NT2/D1 (cell line): ENCODE measurements at regions not wholly inside any gene's neighbourhood (a gene's known extent, or its start where the extent isn't known, plus 50 kb on each side); places are given as distances from the start of the nearest gene placed in this dataset.

Source experiments
- YY1 ChIP-seq: IDR thresholded peaks from 2 replicates; pipeline ENCODE4 v1.6.1; 2011; ENCODE audit not compliant: insufficient read length, insufficient read depth
- ZNF274 ChIP-seq: IDR thresholded peaks from 2 replicates; pipeline ENCODE4 v1.6.1; 2011; ENCODE audit warnings: mild to moderate bottlenecking, low read depth, low read length

DNA sequence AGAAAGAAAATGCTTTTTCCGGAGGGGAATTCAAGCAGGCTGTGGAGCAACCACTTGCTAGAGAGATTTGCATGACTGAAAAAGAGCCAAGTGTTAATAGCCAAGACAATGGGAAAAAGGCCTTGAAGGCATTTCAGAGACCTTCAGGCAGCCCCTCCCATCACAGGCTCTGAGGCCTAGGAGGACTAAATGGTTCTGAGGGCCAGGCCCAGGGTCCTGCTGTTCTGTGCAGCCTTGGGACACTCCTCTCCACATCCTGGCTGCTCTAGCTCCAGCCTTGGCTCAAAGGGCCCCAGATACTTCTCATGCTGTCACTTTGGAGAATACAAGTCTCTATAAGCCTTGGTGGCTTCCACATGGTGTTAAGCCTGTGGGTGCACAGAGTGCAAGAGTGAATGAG is 81.8 kb downstream of the B3GNT2 start:
- no peak for TF ChIP-seq YY1
- TF ChIP-seq ZNF274 = no peak
